ENCODE measurements at regions not wholly inside any gene's neighbourhood (a gene's known extent, or its start where the extent isn't known, plus 50 kb on each side); places are given as distances from the start of the nearest gene placed in this dataset.

DNA sequence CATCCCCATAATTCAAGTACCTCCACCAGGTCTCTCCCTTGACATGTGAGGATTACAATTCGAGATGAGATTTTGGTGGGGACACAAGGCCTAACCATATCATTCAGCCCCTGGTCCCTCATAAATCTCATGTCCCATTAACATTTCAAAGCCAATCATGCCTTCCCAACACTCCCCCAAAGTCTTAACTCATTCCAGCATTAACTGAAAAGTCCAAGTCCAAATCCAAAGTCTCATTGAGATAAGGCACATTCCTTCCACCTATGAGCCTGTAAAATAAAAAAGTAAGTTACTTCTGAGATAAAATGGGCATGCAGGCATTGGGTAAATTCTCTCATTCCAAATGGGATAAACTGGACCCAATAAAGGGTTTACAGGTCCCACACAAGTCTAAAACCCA lies 849.7 kb downstream of the BCL11A start:
- TF ChIP-seq, protein P1, sequence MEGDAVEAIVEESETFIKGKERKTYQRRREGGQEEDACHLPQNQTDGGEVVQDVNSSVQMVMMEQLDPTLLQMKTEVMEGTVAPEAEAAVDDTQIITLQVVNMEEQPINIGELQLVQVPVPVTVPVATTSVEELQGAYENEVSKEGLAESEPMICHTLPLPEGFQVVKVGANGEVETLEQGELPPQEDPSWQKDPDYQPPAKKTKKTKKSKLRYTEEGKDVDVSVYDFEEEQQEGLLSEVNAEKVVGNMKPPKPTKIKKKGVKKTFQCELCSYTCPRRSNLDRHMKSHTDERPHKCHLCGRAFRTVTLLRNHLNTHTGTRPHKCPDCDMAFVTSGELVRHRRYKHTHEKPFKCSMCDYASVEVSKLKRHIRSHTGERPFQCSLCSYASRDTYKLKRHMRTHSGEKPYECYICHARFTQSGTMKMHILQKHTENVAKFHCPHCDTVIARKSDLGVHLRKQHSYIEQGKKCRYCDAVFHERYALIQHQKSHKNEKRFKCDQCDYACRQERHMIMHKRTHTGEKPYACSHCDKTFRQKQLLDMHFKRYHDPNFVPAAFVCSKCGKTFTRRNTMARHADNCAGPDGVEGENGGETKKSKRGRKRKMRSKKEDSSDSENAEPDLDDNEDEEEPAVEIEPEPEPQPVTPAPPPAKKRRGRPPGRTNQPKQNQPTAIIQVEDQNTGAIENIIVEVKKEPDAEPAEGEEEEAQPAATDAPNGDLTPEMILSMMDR (IDR thresholded peaks at IDR 0.05): no peak
- no peak for TF ChIP-seq POLR2A (IDR thresholded peaks at IDR 0.05)
- no peak for TF ChIP-seq POLR2AphosphoS5 (IDR thresholded peaks at IDR 0.05)
- no peak for TF ChIP-seq EP300 (IDR thresholded peaks at IDR 0.05; ENCODE audit: low read depth)
- Histone ChIP-seq H3K27ac (no peak overlapping the region), H3K4me3 (no peak overlapping the region), H3K27me3 (no peaks in the 10 kb centered on the region), H3K9me3 (no peaks in the 10 kb centered on the region), H3K4me1 (no peaks in the 10 kb centered on the region), H3K36me3 (no peaks in the 10 kb centered on the region)
- DNase-seq: no peak
- intact Hi-C loops (cut with DNase I; ENCODE audit: low total_unique reads): no loop called here
- 75% methylated on average over 1 of the region's 1 CpG; no CpG with 5 or more reads in 1 of the 2 donors for WGBS, 2 donors (ENCODE audit: low coverage in 1 of 2)
- in situ Hi-C loops (cut with MboI; ENCODE audit: low pct_ligation_motif_present in 1 of 4, low pct_unique_long_range_greater_than_20kb in 1 of 4, low sequenced_read_pairs in 3 of 4): no loop called here

DNA sequence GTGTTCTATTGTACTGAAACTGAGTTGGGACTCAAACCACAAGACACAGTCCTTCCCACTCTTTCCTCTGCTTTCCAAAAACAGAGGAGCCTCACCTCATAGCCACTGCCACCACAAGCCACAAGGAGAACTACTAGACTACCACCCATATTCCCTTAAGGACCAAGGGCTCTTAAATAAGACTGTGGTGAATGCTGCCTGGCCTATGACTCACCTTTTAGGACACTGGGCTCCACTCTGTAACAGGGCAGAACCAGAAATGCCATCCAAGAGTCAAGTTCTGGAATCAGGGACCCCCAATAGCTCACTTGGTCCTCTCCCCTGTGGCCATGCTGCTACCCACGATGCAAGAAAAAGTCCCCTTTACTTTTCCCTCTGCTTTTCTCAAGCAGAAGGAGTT lies 851.4 kb downstream of the BCL11A start:
- Histone ChIP-seq H3K4me1 (no peaks in the 10 kb centered on the region), H3K27ac (no peak overlapping the region), H3K36me3 (no peaks in the 10 kb centered on the region), H3K4me3 (no peak overlapping the region), H3K9me3 (no peaks in the 10 kb centered on the region), H3K27me3 (no peaks in the 10 kb centered on the region)
- no peak for DNase-seq
- no peak for TF ChIP-seq EP300 (IDR thresholded peaks at IDR 0.05; ENCODE audit: low read depth)
- no peak for TF ChIP-seq POLR2A (IDR thresholded peaks at IDR 0.05)
- TF ChIP-seq POLR2AphosphoS5 (IDR thresholded peaks at IDR 0.05): no peak
- TF ChIP-seq, protein P1 (IDR thresholded peaks at IDR 0.05): no peak
- in situ Hi-C loops (cut with MboI; ENCODE audit: low pct_ligation_motif_present in 1 of 4, low pct_unique_long_range_greater_than_20kb in 1 of 4, low sequenced_read_pairs in 3 of 4): no loop called here
- intact Hi-C loops (cut with DNase I; ENCODE audit: low total_unique reads): no loop called here
- 80 to 100% methylated on average over 1 of the region's 1 CpG for WGBS, 2 donors (ENCODE audit: low coverage in 1 of 2)

DNA sequence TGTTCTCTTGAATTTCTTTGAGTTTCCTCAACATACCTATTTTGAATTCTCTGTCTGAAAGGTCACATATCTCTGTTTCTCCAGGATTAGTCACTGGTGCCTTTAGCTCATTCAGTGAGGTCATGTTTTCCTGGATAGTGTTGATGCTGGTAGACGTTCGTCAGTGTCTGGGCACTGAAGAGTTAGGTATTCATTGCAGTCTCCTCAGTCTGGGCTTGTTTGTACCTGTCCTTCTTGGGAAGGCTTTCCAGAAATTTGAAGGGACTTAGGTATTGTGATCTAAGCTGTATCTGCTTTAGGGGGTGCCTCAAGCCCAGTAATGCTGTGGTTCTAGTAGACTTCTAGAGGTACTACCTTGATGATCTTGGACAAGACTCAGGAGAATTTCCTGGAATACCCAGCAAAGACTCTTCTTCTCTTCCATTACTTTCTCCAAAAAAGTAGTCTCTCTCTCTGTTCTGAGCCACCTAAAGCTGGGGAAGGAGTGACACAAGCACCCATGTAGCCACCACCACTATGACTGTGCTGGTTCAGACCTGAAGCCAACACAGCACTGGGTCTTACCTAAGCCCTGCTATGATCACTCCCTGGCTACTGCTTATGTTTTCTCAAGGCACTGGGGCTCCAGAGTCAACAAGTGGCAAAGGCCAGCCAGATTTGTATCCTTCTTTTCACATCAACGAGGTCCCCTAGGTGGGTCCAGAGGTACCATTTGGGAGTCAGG lies 852.0 kb downstream of the BCL11A start:
- DNase-seq: no peak
- TF ChIP-seq POLR2AphosphoS5 (IDR thresholded peaks at IDR 0.05) (no peak), POLR2A (IDR thresholded peaks at IDR 0.05) (no peak), EP300 (IDR thresholded peaks at IDR 0.05; ENCODE audit: low read depth) (no peak)
- TF ChIP-seq, protein P1 (IDR thresholded peaks at IDR 0.05): no peak
- WGBS, 2 donors (ENCODE audit: low coverage in 1 of 2): 66 to 89% methylated on average over 2 to 3 of the region's 3 CpGs
- Histone ChIP-seq H3K9me3 (no peaks in the 10 kb centered on the region), H3K27ac (no peak overlapping the region), H3K4me3 (no peak overlapping the region), H3K36me3 (no peaks in the 10 kb centered on the region), H3K27me3 (no peaks in the 10 kb centered on the region), H3K4me1 (no peaks in the 10 kb centered on the region)
- intact Hi-C loops (cut with DNase I; ENCODE audit: low total_unique reads): no loop called here
- in situ Hi-C loops (cut with MboI; ENCODE audit: low pct_ligation_motif_present in 1 of 4, low pct_unique_long_range_greater_than_20kb in 1 of 4, low sequenced_read_pairs in 3 of 4): no loop called here

DNA sequence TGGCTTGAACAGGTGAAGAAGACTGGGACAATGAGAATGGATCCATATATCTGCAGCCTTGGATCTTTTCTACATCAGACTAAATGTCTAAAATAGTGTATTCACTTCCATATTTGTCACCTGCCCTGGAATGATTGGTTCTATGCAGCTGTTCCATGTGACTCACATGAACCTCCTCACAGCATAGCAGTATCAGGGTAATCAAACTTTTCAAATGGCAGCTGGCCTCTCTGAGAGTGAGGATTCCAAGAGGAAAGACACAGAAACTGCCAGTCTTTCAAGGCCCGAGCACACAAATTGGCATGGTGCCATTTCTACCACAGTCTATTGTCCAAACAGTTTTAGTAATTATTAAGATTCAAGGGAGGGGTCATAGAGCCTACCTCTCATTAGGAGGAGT lies 859.3 kb downstream of the BCL11A start:
- no peak for DNase-seq
- Histone ChIP-seq H3K4me3 (no peak overlapping the region), H3K27me3 (no peaks in the 10 kb centered on the region), H3K27ac (no peak overlapping the region), H3K36me3 (no peaks in the 10 kb centered on the region), H3K9me3 (no peaks in the 10 kb centered on the region), H3K4me1 (no peaks in the 10 kb centered on the region)
- 65% methylated on average over 1 of the region's 1 CpG; no CpG with 5 or more reads in 1 of the 2 donors for WGBS, 2 donors (ENCODE audit: low coverage in 1 of 2)
- intact Hi-C loops (cut with DNase I; ENCODE audit: low total_unique reads) (no loop called here), in situ Hi-C loops (cut with MboI; ENCODE audit: low pct_ligation_motif_present in 1 of 4, low pct_unique_long_range_greater_than_20kb in 1 of 4, low sequenced_read_pairs in 3 of 4) (no loop called here)
- TF ChIP-seq, protein P1 (IDR thresholded peaks at IDR 0.05): no peak
- TF ChIP-seq POLR2A (IDR thresholded peaks at IDR 0.05) (no peak), POLR2AphosphoS5 (IDR thresholded peaks at IDR 0.05) (no peak), EP300 (IDR thresholded peaks at IDR 0.05; ENCODE audit: low read depth) (no peak)

Data from transverse colon (tissue), 4 donors.